Transverse colon (tissue), 4 donors: ENCODE measurements at regions not wholly inside any gene's neighbourhood (a gene's known extent, or its start where the extent isn't known, plus 50 kb on each side); places are given as distances from the start of the nearest gene placed in this dataset.

Experiments used
- CTCF ChIP-seq, 5 experiments: fragments of 200-600 bp in 3 of 5; fragments of 450-650 bp in 2 of 5; sonication (generic) in 3 of 5; IDR thresholded peaks; 1 replicate in 2 of 5; 2 replicates in 3 of 5; pipeline ENCODE4 v1.5.1; 2016 to 2017; ENCODE audit warnings: antibody characterized with exemption in 5 of 5, inconsistent platforms in 3 of 5, mild to moderate bottlenecking in 2 of 5, moderate library complexity in 1 of 5
- EP300 ChIP-seq: sonication (generic); formaldehyde crosslinking; IDR thresholded peaks from one replicate; pipeline ENCODE4 v1.6.1; 2017; ENCODE audit warnings: antibody characterized with exemption, low read depth
- POLR2A ChIP-seq: fragments of 450-650 bp; IDR thresholded peaks from one replicate; pipeline ENCODE4 v1.6.1; 2016; ENCODE audit warnings: antibody characterized with exemption, mild to moderate bottlenecking, moderate library complexity
- POLR2AphosphoS5 ChIP-seq, 3 donors: sonication (generic); formaldehyde crosslinking; IDR thresholded peaks; one replicate each; pipeline ENCODE4 v1.6.1; 2016; ENCODE audit warnings: antibody characterized with exemption in 3 of 3

GRCh38 chr6:43845646-43846045 lies 75.6 kb downstream of the VEGFA start:
- TF ChIP-seq CTCF (IDR thresholded peaks at IDR 0.05): no peak
- TF ChIP-seq POLR2A: no peak
- TF ChIP-seq EP300: no peak
- no peak for TF ChIP-seq POLR2AphosphoS5 (IDR thresholded peaks at IDR 0.05)
